Uterus (tissue), 3 donors: ENCODE measurements at regions not wholly inside any gene's neighbourhood (a gene's known extent, or its start where the extent isn't known, plus 50 kb on each side); places are given as distances from the start of the nearest gene placed in this dataset.
"Not testable (repeated sequence)": the region's sequence is repeated elsewhere in the genome, so short reads cannot be mapped to it uniquely, and the experiment has no call there.

Source experiments
- DNase-seq, 2 donors: peaks; one replicate each; pipeline ENCODE4 v3.0.0-alpha.2; 2019 to 2020
- H3K27ac ChIP-seq, 2 donors: fragments of 200-600 bp; sonication (generic); 1 replicate in 1 of 2; 2 replicates in 1 of 2; pipeline ENCODE4 v1.5.1; 2016 to 2018
- H3K27me3 ChIP-seq, 2 donors: fragments of 200-600 bp; sonication (generic); one replicate each; pipeline ENCODE4 v1.5.1; 2018 to 2019; ENCODE audit warnings: control low read depth in 1 of 2
- H3K36me3 ChIP-seq, 2 donors: fragments of 200-600 bp; sonication (generic); one replicate each; pipeline ENCODE4 v1.5.1; 2019; ENCODE audit warnings: control low read depth in 1 of 2
- H3K4me1 ChIP-seq, 2 donors: fragments of 200-600 bp; sonication (generic); one replicate each; pipeline ENCODE4 v1.5.1; 2018 to 2019; ENCODE audit warnings: control low read depth in 1 of 2
- H3K4me3 ChIP-seq, 2 donors: fragments of 200-600 bp; sonication (generic); 1 replicate in 1 of 2; 2 replicates in 1 of 2; pipeline ENCODE4 v1.5.1; 2018 to 2019; ENCODE audit warnings: mild to moderate bottlenecking in 1 of 2
- H3K9me3 ChIP-seq, 2 donors: fragments of 200-600 bp; sonication (generic); one replicate each; pipeline ENCODE4 v1.5.1; 2019; ENCODE audit warnings: control low read depth in 1 of 2
- CTCF ChIP-seq, 4 experiments: fragments of 200-600 bp in 2 of 4; fragments of 450-650 bp in 2 of 4; sonication (generic) in 2 of 4; IDR thresholded peaks; one replicate each; pipeline ENCODE4 v1.5.1; 2016 to 2019; ENCODE audit warnings: antibody characterized with exemption in 4 of 4, mild to moderate bottlenecking in 2 of 4, moderate library complexity in 1 of 4
- POLR2A ChIP-seq, 2 donors: fragments of 450-650 bp; IDR thresholded peaks; one replicate each; pipeline ENCODE4 v1.6.1; 2016; ENCODE audit warnings: antibody characterized with exemption in 2 of 2, mild to moderate bottlenecking in 1 of 2, moderate library complexity in 1 of 2
- intact Hi-C: fragments of 100-400 bp; cut with DNase I; formaldehyde crosslinking; loops from one replicate; pipeline ENCODE4 v1.15.1; 2023; ENCODE audit warnings: low total_unique reads
- donor health status: DM: yes; HTN: yes; CAD: no.

- no peak for DNase-seq
- Histone ChIP-seq H3K9me3 (no peaks in the 10 kb centered on the region), H3K27me3 (no peaks in the 10 kb centered on the region), H3K4me3 (no peak overlapping the region), H3K36me3 (no peaks in the 10 kb centered on the region), H3K4me1 (no peaks in the 10 kb centered on the region), H3K27ac (no peak overlapping the region)
- TF ChIP-seq POLR2A (IDR thresholded peaks at IDR 0.05) = no peak
- no peak for TF ChIP-seq CTCF (IDR thresholded peaks at IDR 0.05)
- intact Hi-C loops = no loop called here
These were observed 62.1 kb downstream of the RESF1 start for GRCh38 chr12:32021346-32021773.

GRCh38 chr12:32022387-32022786, 63.2 kb downstream of the RESF1 start:
- intact Hi-C loops, H3K4me3 ChIP-seq: not testable (repeated sequence)

GRCh38 chr12:32023861-32024260, 64.6 kb downstream of the RESF1 start:
- H3K9me3 ChIP-seq, DNase-seq, H3K36me3 ChIP-seq, H3K4me3 ChIP-seq, intact Hi-C loops, H3K4me1 ChIP-seq, H3K27ac ChIP-seq, H3K27me3 ChIP-seq: not testable (repeated sequence)

More at GRCh38 chr12:32022387-32022786, 63.2 kb downstream of the RESF1 start:
- DNase-seq, H3K27ac ChIP-seq, H3K27me3 ChIP-seq, H3K4me1 ChIP-seq, H3K36me3 ChIP-seq, H3K9me3 ChIP-seq: not testable (repeated sequence)

DNA sequence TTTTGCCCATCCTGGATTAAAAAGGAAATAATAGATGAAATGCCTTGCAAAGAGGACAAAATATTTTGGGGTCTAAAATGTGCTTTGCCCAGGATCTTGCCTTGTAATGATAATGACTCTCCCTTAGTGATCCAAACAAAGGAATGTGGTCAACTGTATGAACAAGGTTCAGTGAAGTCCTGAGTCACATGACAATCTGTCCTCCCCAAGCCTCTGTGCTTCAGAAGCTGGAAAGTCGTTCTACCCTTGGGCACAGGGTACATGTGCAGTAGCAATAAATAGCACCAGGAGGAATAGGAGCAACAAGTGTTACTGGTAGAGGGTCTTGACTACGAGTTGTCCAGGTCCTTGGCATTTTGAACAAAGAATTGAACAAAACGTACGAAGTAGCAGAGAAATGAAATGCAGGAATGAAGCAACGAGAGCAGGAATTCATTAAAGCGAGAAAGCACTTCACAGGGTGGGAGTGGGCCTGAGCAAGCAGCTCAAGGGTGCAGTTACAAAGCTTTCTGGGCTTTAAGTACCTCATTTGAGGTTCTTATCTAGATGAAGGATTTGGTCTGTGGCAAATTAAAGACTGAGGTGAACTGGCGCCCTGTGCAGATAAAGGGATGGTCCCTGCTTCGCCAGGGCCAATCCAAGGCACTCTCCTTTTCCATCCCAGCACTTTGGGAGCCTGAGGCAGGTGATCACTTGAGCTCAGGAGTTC, 65.8 kb downstream of the RESF1 start:
- no peaks in the 10 kb centered on the region for H3K27me3 ChIP-seq
- H3K4me1 ChIP-seq = no peaks in the 10 kb centered on the region
- TF ChIP-seq CTCF (IDR thresholded peaks at IDR 0.05) (no peak), POLR2A (IDR thresholded peaks at IDR 0.05) (no peak)
- H3K27ac ChIP-seq = no peak overlapping the region
- H3K36me3 ChIP-seq = no peaks in the 10 kb centered on the region
- DNase-seq = no peak
- no peaks in the 10 kb centered on the region for H3K9me3 ChIP-seq
- intact Hi-C loops = no loop called here
- H3K4me3 ChIP-seq = no peak overlapping the region

GRCh38 chr12:32025906-32026305, 66.7 kb downstream of the RESF1 start:
- DNase-seq = no peak
- Histone ChIP-seq H3K27ac (no peak overlapping the region), H3K27me3 (no peaks in the 10 kb centered on the region), H3K4me3 (no peak overlapping the region), H3K4me1 (no peaks in the 10 kb centered on the region), H3K36me3 (no peaks in the 10 kb centered on the region), H3K9me3 (no peaks in the 10 kb centered on the region)
- no peak for TF ChIP-seq CTCF (IDR thresholded peaks at IDR 0.05)
- no peak for TF ChIP-seq POLR2A (IDR thresholded peaks at IDR 0.05)
- intact Hi-C loops = no loop called here

GRCh38 chr12:32027684-32028365, 68.6 kb downstream of the RESF1 start:
- Histone ChIP-seq H3K9me3 (no peaks in the 10 kb centered on the region), H3K4me3 (no peak overlapping the region), H3K27me3 (no peaks in the 10 kb centered on the region), H3K36me3 (no peaks in the 10 kb centered on the region), H3K4me1 (no peaks in the 10 kb centered on the region), H3K27ac (no peak overlapping the region)
- DNase-seq = no peak
- intact Hi-C loops = no loop called here
- TF ChIP-seq CTCF (IDR thresholded peaks at IDR 0.05) (no peak), POLR2A (IDR thresholded peaks at IDR 0.05) (no peak)
